Tibial nerve (tissue), 4 donors: ENCODE measurements at regions not wholly inside any gene's neighbourhood (a gene's known extent, or its start where the extent isn't known, plus 50 kb on each side); places are given as distances from the start of the nearest gene placed in this dataset.

ENCODE experiments used
- DNase-seq, 2 donors: peaks; one replicate each; pipeline ENCODE4 v3.0.0-alpha.2; 2019; ENCODE audit warnings: low spot score in 2 of 2
- H3K27ac ChIP-seq, 4 donors: fragments of 200-600 bp; sonication (generic) in 3 of 4; one replicate each; pipeline ENCODE4 v1.5.1; 2017 to 2019; ENCODE audit warnings: mild to moderate bottlenecking in 1 of 4
- H3K27me3 ChIP-seq, 2 donors: fragments of 200-600 bp; sonication (generic) in 1 of 2; one replicate each; pipeline versions ENCODE4 v1.5.1 to v1.6.0; 2017 to 2019
- H3K36me3 ChIP-seq, 3 donors: fragments of 200-600 bp; sonication (generic); one replicate each; pipeline ENCODE4 v1.5.1; 2018 to 2019
- H3K4me1 ChIP-seq, 4 donors: fragments of 200-600 bp; sonication (generic) in 3 of 4; one replicate each; pipeline ENCODE4 v1.5.1; 2017 to 2019
- H3K4me3 ChIP-seq, 4 donors: fragments of 200-600 bp; sonication (generic) in 3 of 4; one replicate each; pipeline ENCODE4 v1.5.1; 2017 to 2019; ENCODE audit warnings: mild to moderate bottlenecking in 1 of 4, moderate library complexity in 1 of 4
- H3K9me3 ChIP-seq, 4 donors: fragments of 200-600 bp; sonication (generic) in 3 of 4; one replicate each; pipeline ENCODE4 v1.5.1; 2017 to 2019
- CTCF ChIP-seq, 5 experiments: fragments of 200-600 bp in 3 of 5; fragments of 450-650 bp in 2 of 5; sonication (generic) in 3 of 5; IDR thresholded peaks; one replicate each; pipeline ENCODE4 v1.5.1; 2016 to 2019; ENCODE audit warnings: antibody characterized with exemption in 5 of 5, mild to moderate bottlenecking in 3 of 5, moderate library complexity in 2 of 5
- EP300 ChIP-seq, 2 donors: sonication (generic); formaldehyde crosslinking; IDR thresholded peaks; one replicate each; pipeline ENCODE4 v1.6.1; 2017; ENCODE audit warnings: antibody characterized with exemption in 2 of 2, mild to moderate bottlenecking in 1 of 2
- POLR2A ChIP-seq, 2 donors: fragments of 450-650 bp; IDR thresholded peaks; one replicate each; pipeline ENCODE4 v1.6.1; 2017; ENCODE audit warnings: antibody characterized with exemption in 2 of 2, mild to moderate bottlenecking in 2 of 2, moderate library complexity in 2 of 2
- WGBS, 2 donors: methylation state at CpG; one replicate each; pipeline ENCODE4 v1.1.5; 2018; 5-methylcytosine and 5-hydroxymethylcytosine counted together

DNA sequence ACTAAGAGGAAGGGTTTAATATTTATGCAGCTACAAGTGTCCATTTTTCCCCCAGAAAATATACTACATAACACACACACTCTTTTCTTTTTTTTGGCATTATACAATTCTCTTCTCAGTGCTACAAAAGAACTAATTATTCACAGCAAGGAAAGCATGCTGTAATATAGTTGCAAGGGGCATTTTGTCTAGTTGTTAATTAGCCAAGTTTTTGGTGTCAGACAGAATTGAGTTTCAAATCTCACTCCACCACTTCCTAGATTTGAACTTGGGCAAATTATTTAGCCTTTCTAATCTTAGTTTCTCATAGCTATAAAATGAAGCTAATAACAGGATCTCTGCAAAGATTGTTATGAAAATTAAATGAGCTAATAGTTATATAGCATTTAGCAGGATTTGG is 60.0 kb upstream of the VTCN1 start:
- Histone ChIP-seq H3K27ac (no peak overlapping the region), H3K27me3 (no peaks in the 10 kb centered on the region), H3K4me3 (no peak overlapping the region), H3K9me3 (peaks cover 0 to 17% (median 0%) of the 10 kb centered on the region in 4 donors), H3K36me3 (no peaks in the 10 kb centered on the region), H3K4me1 (peaks cover 0 to 25% (median 3%) of the 10 kb centered on the region in 4 donors)
- DNase-seq: no peak
- no peak for TF ChIP-seq CTCF (IDR thresholded peaks at IDR 0.05)
- TF ChIP-seq POLR2A (IDR thresholded peaks at IDR 0.05): no peak
- no peak for TF ChIP-seq EP300 (IDR thresholded peaks at IDR 0.05)

DNA sequence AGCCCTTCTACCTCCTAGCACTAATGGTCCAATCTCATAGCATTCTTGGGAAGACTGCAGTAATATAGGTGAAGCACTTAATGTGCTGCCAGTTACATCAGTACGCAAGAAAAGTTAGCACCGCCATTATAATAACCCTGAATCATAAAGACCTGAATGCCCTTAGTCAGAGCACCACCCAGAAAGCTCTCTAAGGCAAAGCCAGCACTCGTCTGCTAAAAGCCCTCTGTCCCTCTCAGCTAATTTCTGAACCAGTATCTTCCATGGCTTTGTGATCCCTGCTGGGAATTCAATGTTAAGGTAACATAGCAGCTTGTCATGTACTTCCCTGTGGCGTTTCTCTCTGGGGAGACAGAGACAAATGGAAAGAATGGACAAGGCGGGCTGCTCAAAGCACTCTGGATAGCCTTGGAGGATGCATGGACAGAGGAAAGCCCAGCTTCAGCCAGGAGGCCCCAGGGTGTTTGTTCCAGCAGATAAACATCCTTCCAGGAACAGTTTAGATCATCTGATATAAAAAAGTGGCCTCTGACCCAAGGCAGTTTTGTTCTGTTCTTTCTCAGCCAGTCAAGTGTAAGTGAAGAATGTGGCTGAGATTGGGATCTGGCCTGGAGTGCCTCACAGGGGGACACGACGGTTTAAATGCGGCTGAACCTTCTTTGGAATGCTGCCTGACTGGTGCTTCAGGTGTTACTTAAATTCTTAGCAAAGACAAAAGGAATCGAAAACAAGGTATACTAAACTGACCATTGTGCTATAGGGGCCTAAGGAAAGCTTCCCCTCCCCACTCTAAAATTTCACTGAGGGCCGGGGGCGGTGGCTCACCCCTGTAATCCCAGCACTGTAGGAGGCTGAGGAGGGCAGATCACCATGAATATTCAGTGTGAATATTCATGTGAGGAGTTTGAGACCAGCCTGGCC is 58.1 kb upstream of the VTCN1 start:
- no peak overlapping the region for H3K4me3 ChIP-seq
- TF ChIP-seq EP300 (IDR thresholded peaks at IDR 0.05): no peak
- H3K27ac ChIP-seq: no peak overlapping the region
- peaks cover 0 to 16% (median 0%) of the 10 kb centered on the region in 4 donors for H3K9me3 ChIP-seq
- WGBS, 2 donors: 60 to 71% methylated on average over 11 of the region's 11 CpGs
- H3K4me1 ChIP-seq: peaks cover 0 to 25% (median 3%) of the 10 kb centered on the region in 4 donors
- DNase-seq: no peak
- no peaks in the 10 kb centered on the region for H3K27me3 ChIP-seq
- no peaks in the 10 kb centered on the region for H3K36me3 ChIP-seq

DNA sequence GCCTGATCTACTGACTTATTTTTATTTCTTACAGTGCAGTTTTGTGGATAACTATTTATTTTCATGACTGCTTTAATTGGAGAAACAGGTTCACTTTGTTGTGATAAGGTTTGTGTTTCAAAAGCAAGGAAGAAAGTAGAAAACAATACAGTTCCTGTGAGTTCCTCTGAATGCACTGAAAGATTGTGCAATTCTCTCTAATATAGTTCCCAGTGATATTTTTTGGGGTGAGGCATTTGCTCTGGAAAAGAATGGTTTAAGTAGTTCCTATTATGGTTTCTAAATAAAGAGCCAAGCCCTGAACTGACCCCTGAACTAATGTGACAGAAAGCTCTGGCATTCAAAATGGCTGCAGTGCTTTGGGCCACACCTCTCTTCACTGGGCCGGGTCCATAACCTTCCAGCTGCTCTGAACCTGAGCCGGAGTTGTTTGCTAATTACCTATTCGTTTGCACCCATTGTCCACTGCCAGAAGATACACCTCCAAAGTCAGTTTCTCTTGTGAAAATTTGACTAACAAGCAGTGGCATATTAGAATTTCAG is 56.6 kb upstream of the VTCN1 start:
- Histone ChIP-seq H3K36me3 (no peaks in the 10 kb centered on the region), H3K9me3 (peaks cover 0 to under 1% (median 0%) of the 10 kb centered on the region in 4 donors), H3K27ac (no peak overlapping the region), H3K27me3 (no peaks in the 10 kb centered on the region), H3K4me1 (peaks cover 0 to 25% (median 3%) of the 10 kb centered on the region in 4 donors), H3K4me3 (no peak overlapping the region)
- 66 to 76% methylated on average over 3 of the region's 3 CpGs for WGBS, 2 donors
- no peak for DNase-seq
- TF ChIP-seq EP300 (IDR thresholded peaks at IDR 0.05) (no peak), CTCF (IDR thresholded peaks at IDR 0.05) (no peak), POLR2A (IDR thresholded peaks at IDR 0.05) (no peak)

GRCh38 chr1:117262976-117263375 is 52.2 kb upstream of the VTCN1 start:
- DNase-seq: no peak
- Histone ChIP-seq H3K27me3 (no peaks in the 10 kb centered on the region), H3K4me3 (no peak overlapping the region), H3K36me3 (no peaks in the 10 kb centered on the region), H3K9me3 (no peaks in the 10 kb centered on the region), H3K27ac (no peak overlapping the region), H3K4me1 (peaks cover 0 to 15% (median 3%) of the 10 kb centered on the region in 4 donors)
- no peak for TF ChIP-seq POLR2A (IDR thresholded peaks at IDR 0.05)
- WGBS, 2 donors: 51 to 55% methylated on average over 5 of the region's 5 CpGs

DNA sequence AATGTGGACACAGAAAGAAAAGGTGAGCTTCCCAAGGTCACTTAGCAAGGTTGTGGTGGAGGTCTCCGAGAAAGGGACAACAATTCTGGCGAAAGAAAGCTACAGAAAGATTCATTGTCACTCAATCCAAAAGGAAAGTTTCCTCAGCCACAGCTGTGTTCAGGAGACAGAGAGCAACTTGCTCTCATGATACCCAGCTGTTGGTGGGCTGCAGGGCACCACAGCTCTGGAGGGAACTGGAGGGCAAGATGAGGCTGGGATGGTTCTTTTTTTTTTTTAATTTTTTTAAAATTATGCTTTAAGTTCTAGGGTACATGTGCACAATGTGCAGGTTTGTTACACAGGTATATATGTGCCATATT is 50.7 kb upstream of the VTCN1 start:
- H3K4me3 ChIP-seq: no peak overlapping the region
- WGBS, 2 donors: 88 to 90% methylated on average over 2 of the region's 2 CpGs
- H3K27ac ChIP-seq: no peak overlapping the region
- TF ChIP-seq EP300 (IDR thresholded peaks at IDR 0.05) (no peak), CTCF (IDR thresholded peaks at IDR 0.05) (no peak), POLR2A (IDR thresholded peaks at IDR 0.05) (no peak)
- no peak for DNase-seq
- no peaks in the 10 kb centered on the region for H3K4me1 ChIP-seq
- no peaks in the 10 kb centered on the region for H3K9me3 ChIP-seq
- H3K36me3 ChIP-seq: no peaks in the 10 kb centered on the region
- H3K27me3 ChIP-seq: no peaks in the 10 kb centered on the region

DNA sequence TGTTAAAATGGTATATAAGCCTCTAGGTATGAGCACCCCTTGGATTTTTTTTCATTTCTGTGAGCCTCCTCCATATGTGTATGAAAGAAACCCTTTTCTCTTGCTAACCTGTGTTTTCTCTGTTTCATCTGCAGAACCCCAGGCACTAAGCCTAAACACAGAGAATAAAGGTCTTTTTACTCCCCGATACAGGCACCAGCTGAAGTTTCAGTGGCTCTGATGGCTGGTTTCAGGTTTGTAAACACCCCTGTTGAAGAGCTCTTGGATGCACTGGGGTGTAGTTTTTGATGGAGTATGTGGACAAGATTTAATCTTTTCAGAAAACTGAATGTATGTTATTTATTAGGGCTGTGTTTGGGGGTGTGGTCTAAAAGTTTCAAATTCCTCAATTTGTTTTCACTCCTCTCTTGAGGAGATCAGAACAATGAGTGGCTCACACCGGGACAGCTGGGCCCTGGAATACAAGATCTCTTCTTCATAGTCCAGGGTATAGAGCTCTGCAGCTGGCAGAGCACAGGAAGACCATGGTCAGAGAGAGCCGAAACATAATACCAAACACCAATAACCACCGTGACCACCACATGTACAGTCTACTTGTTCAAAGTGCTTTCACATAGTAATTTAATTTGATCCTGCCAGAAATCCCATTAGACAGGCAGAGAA is 50.2 kb upstream of the VTCN1 start:
- no peak for TF ChIP-seq CTCF (IDR thresholded peaks at IDR 0.05)
- no peak for TF ChIP-seq POLR2A (IDR thresholded peaks at IDR 0.05)
- no peak for TF ChIP-seq EP300 (IDR thresholded peaks at IDR 0.05)
- WGBS, 2 donors: 62 to 72% methylated on average over 4 of the region's 4 CpGs
- no peak for DNase-seq

More for the DNA sequence above, 50.2 kb upstream of the VTCN1 start:
- no peaks in the 10 kb centered on the region for H3K4me1 ChIP-seq
- H3K27me3 ChIP-seq: no peaks in the 10 kb centered on the region
- no peaks in the 10 kb centered on the region for H3K9me3 ChIP-seq
- H3K4me3 ChIP-seq: no peak overlapping the region
- H3K36me3 ChIP-seq: no peaks in the 10 kb centered on the region
- no peak overlapping the region for H3K27ac ChIP-seq
